ENCODE measurements at regions not wholly inside any gene's neighbourhood (a gene's known extent, or its start where the extent isn't known, plus 50 kb on each side); places are given as distances from the start of the nearest gene placed in this dataset.

DNA sequence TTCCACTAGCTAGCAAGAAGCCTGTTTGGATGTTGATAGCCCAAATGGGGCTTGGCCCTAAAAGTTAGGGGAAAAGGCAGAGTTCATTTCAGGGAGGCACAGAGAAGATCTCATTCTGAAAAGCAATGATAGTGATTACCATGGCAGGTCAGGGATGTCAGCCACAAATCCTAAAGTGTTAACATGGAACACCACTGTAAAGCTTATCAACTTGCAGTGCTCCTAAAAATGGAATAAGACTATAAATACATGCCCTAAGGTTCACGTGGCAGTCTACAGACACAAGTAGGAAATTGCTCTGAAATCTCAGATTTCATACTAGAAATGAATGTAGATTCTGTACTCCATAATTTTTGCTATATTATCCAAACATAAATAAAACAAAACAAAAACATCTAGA lies 280.0 kb upstream of the E2F7 start:
- TF ChIP-seq, protein P1, sequence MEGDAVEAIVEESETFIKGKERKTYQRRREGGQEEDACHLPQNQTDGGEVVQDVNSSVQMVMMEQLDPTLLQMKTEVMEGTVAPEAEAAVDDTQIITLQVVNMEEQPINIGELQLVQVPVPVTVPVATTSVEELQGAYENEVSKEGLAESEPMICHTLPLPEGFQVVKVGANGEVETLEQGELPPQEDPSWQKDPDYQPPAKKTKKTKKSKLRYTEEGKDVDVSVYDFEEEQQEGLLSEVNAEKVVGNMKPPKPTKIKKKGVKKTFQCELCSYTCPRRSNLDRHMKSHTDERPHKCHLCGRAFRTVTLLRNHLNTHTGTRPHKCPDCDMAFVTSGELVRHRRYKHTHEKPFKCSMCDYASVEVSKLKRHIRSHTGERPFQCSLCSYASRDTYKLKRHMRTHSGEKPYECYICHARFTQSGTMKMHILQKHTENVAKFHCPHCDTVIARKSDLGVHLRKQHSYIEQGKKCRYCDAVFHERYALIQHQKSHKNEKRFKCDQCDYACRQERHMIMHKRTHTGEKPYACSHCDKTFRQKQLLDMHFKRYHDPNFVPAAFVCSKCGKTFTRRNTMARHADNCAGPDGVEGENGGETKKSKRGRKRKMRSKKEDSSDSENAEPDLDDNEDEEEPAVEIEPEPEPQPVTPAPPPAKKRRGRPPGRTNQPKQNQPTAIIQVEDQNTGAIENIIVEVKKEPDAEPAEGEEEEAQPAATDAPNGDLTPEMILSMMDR (IDR thresholded peaks at IDR 0.05), result no peak
- no peak for TF ChIP-seq POLR2A (IDR thresholded peaks at IDR 0.05)
